ENCODE measurements at regions not wholly inside any gene's neighbourhood (a gene's known extent, or its start where the extent isn't known, plus 50 kb on each side); places are given as distances from the start of the nearest gene placed in this dataset.

DNA sequence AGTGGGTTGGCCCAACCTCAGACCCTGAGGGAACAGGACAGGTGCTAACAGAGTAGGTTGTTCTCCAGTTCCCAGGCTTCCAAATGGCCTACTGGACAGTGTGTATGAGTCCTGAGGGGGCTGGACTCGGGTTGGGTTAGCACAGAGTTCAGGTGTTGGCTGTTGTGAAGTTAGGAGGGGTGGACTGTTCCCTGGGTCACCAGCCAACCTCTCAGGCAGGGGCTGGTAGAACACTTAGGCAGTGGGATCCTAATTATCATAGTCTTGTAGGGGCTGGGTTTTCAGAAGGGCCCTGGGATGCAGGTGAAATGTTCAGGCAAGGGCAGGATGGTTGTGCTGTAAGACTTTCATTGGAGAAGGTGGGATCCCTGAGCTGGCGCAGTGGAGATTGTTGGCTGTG lies 293.0 kb downstream of the ZWINT start:
- Mint-ChIP-seq H3K36me3 (no peaks in the 10 kb centered on the region), H3K4me1 (no peaks in the 10 kb centered on the region), H3K27me3 (ENCODE audit: insufficient read depth, low read depth) (no peaks in the 10 kb centered on the region), H3K4me3 (no peak overlapping the region), H3K27ac (no peak overlapping the region), H3K9me3 (peaks cover 2% of the 10 kb centered on the region)
- no peak overlapping the region for H3K4me2 ChIP-seq
- H3K27ac ChIP-seq, result no peak overlapping the region
- H3K9me3 ChIP-seq (ENCODE audit: low read depth), result no peaks in the 10 kb centered on the region
- no peaks in the 10 kb centered on the region for H3K27me3 ChIP-seq
- H2AFZ ChIP-seq (replicated peaks), result no peak overlapping the region
- no peak for TF ChIP-seq EZH2 (IDR thresholded peaks at IDR 0.05)
- TF ChIP-seq, protein P1, sequence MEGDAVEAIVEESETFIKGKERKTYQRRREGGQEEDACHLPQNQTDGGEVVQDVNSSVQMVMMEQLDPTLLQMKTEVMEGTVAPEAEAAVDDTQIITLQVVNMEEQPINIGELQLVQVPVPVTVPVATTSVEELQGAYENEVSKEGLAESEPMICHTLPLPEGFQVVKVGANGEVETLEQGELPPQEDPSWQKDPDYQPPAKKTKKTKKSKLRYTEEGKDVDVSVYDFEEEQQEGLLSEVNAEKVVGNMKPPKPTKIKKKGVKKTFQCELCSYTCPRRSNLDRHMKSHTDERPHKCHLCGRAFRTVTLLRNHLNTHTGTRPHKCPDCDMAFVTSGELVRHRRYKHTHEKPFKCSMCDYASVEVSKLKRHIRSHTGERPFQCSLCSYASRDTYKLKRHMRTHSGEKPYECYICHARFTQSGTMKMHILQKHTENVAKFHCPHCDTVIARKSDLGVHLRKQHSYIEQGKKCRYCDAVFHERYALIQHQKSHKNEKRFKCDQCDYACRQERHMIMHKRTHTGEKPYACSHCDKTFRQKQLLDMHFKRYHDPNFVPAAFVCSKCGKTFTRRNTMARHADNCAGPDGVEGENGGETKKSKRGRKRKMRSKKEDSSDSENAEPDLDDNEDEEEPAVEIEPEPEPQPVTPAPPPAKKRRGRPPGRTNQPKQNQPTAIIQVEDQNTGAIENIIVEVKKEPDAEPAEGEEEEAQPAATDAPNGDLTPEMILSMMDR (IDR thresholded peaks at IDR 0.05), result no peak
- no peak for TF ChIP-seq EZH2phosphoT487 (IDR thresholded peaks at IDR 0.05)
- no peaks in the 10 kb centered on the region for H3F3A ChIP-seq (ENCODE audit: low read depth)
- no peak overlapping the region for H3K4me3 ChIP-seq
- no peaks in the 10 kb centered on the region for H3K79me2 ChIP-seq (ENCODE audit: low read depth)
- DNase-seq (ENCODE audit: low spot score), result no peak
- no peaks in the 10 kb centered on the region for H3K36me3 ChIP-seq
- no peak overlapping the region for H3K9ac ChIP-seq
- no peaks in the 10 kb centered on the region for H3K4me1 ChIP-seq
- H4K20me1 ChIP-seq (ENCODE audit: low read depth), result no peaks in the 10 kb centered on the region

DNA sequence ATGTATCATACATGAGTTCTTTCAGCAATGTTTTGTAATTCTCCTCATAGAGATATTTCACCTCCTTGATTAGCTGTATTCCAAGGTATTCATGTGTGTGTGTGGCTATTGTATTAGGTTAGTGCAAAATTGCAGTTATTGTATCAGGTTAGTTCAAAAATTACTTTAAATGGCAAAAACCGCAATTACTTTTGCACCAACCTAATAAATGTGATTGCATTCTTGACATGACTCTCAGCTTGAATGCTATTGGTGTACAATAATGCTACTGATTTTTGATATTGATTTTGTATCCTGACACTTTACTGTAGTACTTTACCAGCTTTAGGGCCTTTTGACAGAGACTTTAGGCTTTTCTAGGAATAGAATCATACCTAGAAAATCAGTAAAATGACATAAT lies 297.4 kb downstream of the ZWINT start:
- TF ChIP-seq EZH2phosphoT487 (IDR thresholded peaks at IDR 0.05) (no peak), EZH2 (IDR thresholded peaks at IDR 0.05) (no peak)
- Histone ChIP-seq H4K20me1 (ENCODE audit: low read depth) (no peaks in the 10 kb centered on the region), H3K4me3 (no peak overlapping the region), H3K9me3 (ENCODE audit: low read depth) (no peaks in the 10 kb centered on the region), H2AFZ (replicated peaks) (no peak overlapping the region), H3K79me2 (ENCODE audit: low read depth) (no peaks in the 10 kb centered on the region), H3K36me3 (no peaks in the 10 kb centered on the region), H3K9ac (no peak overlapping the region), H3F3A (ENCODE audit: low read depth) (no peaks in the 10 kb centered on the region), H3K27ac (no peak overlapping the region), H3K4me1 (no peaks in the 10 kb centered on the region), H3K27me3 (no peaks in the 10 kb centered on the region), H3K4me2 (no peak overlapping the region)
- no peaks in the 10 kb centered on the region for H3K36me3 Mint-ChIP-seq
- no peak for DNase-seq (ENCODE audit: low spot score)
- no peak overlapping the region for H3K4me3 Mint-ChIP-seq
- no peaks in the 10 kb centered on the region for H3K4me1 Mint-ChIP-seq
- no peaks in the 10 kb centered on the region for H3K27me3 Mint-ChIP-seq (ENCODE audit: insufficient read depth, low read depth)
- no peak overlapping the region for H3K27ac Mint-ChIP-seq
- H3K9me3 Mint-ChIP-seq, result peaks cover 2% of the 10 kb centered on the region

DNA sequence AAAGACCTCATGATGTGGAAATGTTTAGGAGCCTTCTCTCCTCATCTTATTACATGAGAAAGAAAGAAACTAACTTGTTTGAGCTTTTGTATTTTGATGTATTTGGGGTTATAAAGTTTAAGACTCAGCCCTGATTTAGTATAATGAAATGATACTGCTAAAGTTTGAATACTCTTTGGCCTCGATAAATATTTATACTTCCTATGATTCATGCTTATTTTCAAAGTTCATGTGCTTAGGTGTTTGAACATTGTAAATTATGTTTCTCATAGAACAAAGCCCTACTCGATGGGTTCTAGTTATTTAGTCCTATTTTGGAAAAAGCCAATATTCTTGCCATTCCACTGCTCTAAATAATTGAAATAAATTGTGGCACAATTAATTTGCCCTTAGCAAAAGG lies 303.2 kb downstream of the ZWINT start:
- no peak overlapping the region for H3K27ac Mint-ChIP-seq
- no peaks in the 10 kb centered on the region for H3K9me3 Mint-ChIP-seq

DNA sequence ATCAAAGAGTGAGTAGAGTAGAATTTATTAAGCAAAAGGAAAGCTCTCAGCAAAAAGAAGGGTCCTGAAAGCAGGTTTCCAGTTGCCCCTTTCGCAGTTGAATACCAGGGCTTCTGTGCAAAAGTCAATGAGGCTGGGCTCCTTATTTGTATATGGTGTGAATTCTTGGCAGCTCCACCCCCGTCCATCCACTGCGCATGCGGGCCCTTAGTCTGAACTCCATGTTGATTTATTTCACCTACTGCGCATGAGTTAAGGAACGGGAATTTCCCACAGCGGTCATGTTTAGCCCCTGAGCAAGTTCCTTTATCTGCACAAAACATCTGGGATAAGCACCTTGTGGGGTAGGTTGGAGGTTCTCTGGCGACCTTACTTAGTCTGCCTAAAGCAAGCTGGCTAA lies 325.6 kb downstream of the ZWINT start:
- Mint-ChIP-seq H3K36me3 (no peaks in the 10 kb centered on the region), H3K9me3 (no peaks in the 10 kb centered on the region), H3K4me3 (no peak overlapping the region), H3K27ac (no peak overlapping the region), H3K4me1 (no peaks in the 10 kb centered on the region), H3K27me3 (ENCODE audit: insufficient read depth, low read depth) (no peaks in the 10 kb centered on the region)
- no peak overlapping the region for H2AFZ ChIP-seq (replicated peaks)
- no peak overlapping the region for H3K4me3 ChIP-seq
- H3K4me1 ChIP-seq, result no peaks in the 10 kb centered on the region
- no peaks in the 10 kb centered on the region for H3K36me3 ChIP-seq
- H3K79me2 ChIP-seq (ENCODE audit: low read depth), result no peaks in the 10 kb centered on the region
- no peak for DNase-seq (ENCODE audit: low spot score)
- H3K27ac ChIP-seq, result no peak overlapping the region
- TF ChIP-seq, protein P1 (IDR thresholded peaks at IDR 0.05), result no peak
- TF ChIP-seq EZH2 (IDR thresholded peaks at IDR 0.05), result no peak
- no peak for TF ChIP-seq EZH2phosphoT487 (IDR thresholded peaks at IDR 0.05)
- no peak overlapping the region for H3K4me2 ChIP-seq
- no peaks in the 10 kb centered on the region for H3F3A ChIP-seq (ENCODE audit: low read depth)
- no peaks in the 10 kb centered on the region for H3K27me3 ChIP-seq
- no peak overlapping the region for H3K9ac ChIP-seq
- no peaks in the 10 kb centered on the region for H4K20me1 ChIP-seq (ENCODE audit: low read depth)
- no peaks in the 10 kb centered on the region for H3K9me3 ChIP-seq (ENCODE audit: low read depth)

More for the DNA sequence above, 303.2 kb downstream of the ZWINT start:
- TF ChIP-seq EZH2phosphoT487 (IDR thresholded peaks at IDR 0.05) (no peak), EZH2 (IDR thresholded peaks at IDR 0.05) (no peak)
- TF ChIP-seq, protein P1 (IDR thresholded peaks at IDR 0.05), result no peak
- H4K20me1 ChIP-seq (ENCODE audit: low read depth), result no peaks in the 10 kb centered on the region
- H3F3A ChIP-seq (ENCODE audit: low read depth), result no peaks in the 10 kb centered on the region
- no peak overlapping the region for H3K4me3 ChIP-seq
- H3K4me1 Mint-ChIP-seq, result no peaks in the 10 kb centered on the region
- no peaks in the 10 kb centered on the region for H3K9me3 ChIP-seq (ENCODE audit: low read depth)
- H3K79me2 ChIP-seq (ENCODE audit: low read depth), result no peaks in the 10 kb centered on the region
- H3K36me3 ChIP-seq, result no peaks in the 10 kb centered on the region
- no peak for DNase-seq (ENCODE audit: low spot score)
- no peaks in the 10 kb centered on the region for H3K27me3 ChIP-seq
- no peaks in the 10 kb centered on the region for H3K27me3 Mint-ChIP-seq (ENCODE audit: insufficient read depth, low read depth)
- H3K4me2 ChIP-seq, result no peak overlapping the region
- H3K4me3 Mint-ChIP-seq, result no peak overlapping the region
- no peak overlapping the region for H3K27ac ChIP-seq
- H3K36me3 Mint-ChIP-seq, result no peaks in the 10 kb centered on the region
- no peak overlapping the region for H3K9ac ChIP-seq
- H2AFZ ChIP-seq (replicated peaks), result no peak overlapping the region
- no peaks in the 10 kb centered on the region for H3K4me1 ChIP-seq

Measured in neural progenitor cell (in vitro differentiated cells).